HG02973 (cell line): ENCODE measurements at regions not wholly inside any gene's neighbourhood (a gene's known extent, or its start where the extent isn't known, plus 50 kb on each side); places are given as distances from the start of the nearest gene placed in this dataset.

Source experiments
- ATAC-seq: cut with Tn5 transposase; IDR thresholded peaks from one replicate; pipeline ENCODE4 v1.9.1; 2021; ENCODE audit warnings: moderate library complexity; ENCODE audit not compliant: unreplicated experiment

DNA sequence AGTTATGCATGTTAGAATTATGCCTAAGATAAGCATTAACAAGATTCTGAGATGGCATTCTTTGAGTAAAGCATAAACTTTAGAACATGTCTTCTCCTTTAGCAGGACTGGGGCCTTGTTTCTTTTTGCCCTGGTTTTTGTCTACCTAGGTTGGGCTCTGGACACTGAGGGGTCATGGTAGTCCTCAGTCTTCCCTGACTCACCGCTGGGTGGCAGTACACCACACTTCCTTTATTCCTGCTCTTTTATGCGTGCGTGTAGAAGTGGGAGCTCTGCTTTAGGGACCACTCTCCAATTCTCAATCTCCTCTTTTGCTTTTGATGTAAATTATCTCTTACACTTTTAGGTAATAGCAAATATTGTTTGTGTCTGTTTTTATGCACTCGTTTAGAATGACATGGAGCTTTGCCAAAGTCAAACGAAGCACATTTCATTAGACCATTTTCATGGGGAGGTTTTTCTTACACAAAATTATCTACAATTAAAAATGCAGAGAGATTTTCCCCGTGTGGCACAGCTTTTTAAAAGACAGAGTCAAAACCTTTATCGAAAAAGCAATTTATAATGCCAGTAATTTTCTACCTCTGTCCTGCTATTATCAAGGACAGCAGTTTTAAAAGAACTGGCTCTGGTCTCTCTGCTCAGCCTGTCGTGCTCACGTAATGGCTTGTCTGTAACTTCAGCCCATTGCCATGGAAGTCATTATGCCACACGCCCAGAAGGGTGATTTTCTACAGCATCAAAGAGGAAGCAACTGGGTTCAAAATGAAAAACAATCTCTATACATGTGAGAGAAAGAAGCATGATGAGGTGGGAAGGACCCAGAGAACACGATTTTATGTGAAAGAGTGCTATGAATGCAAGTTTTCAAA is 413.9 kb downstream of the COG6 start:
- no peak for ATAC-seq

DNA sequence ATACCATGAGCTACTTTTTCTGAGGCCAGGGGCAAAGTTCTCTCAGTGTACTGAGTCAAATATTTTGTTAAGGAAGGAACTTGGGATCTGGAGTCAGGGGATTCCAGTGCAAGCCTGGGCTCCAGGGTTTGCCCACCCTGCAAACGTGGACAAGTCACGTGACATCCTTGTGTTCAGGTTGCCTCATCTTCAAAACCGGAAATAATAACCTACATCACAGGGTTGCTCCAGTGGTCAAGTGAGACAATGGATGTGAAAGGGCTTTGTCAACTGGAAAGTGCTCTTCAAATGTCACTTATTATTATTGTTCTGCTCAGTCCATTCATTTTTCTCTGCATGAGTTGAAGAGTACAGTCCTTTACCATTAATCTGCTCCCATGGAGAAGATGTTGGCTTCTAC is 414.9 kb downstream of the COG6 start:
- ATAC-seq: no peak

- no peak for ATAC-seq
Measured at GRCh38 chr13:40072663-40073120, 417.2 kb downstream of the COG6 start.

- ATAC-seq: no peak
Measured at GRCh38 chr13:40074338-40074737, 418.9 kb downstream of the COG6 start.

DNA sequence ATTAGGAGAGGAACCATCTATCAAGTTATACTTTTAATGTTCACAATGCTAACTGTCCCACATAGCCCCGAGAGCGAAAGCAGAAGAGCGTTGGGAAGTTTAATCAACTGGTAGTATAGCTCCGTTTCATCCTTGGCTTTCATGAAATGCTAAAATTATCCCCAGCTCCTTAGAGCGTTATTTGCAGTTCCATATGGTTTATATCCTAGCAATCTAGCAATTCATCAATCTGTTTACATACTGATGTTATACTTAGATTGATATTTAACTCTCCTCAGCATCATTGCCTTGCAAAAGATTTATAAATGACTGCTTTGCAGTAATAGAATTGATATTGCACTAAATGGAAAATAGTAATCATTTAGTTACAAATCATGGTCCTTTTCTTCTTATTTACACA is 419.8 kb downstream of the COG6 start:
- ATAC-seq: no peak

DNA sequence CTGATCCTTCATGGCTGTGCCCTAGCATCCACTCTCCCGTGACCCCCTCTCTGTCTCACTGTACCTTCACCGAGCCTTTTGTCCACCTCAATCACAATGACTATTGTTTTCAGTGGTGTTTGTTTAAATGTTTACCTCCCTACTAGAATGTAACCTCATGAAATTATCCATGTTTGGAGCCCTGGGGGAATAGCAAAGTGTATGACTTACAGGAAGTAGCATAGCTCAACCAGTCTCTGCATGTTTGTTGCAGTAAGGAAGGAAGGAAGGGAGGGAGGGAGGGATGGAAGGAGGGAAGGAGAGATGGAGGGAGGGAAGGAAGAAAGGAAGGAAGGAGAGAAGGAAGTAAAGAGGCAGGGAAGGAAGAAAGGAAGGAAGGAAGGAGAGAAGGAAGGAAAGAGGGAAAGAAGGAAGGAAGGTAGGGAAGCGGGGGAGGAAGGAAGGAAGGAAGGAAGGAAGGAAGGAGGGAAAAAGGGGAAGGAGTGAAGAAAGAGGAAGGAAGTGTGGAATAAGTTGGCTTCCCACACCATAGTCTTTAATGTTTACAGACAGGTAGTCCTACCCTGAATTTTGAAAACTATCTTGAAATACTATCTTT is 421.4 kb downstream of the COG6 start:
- ATAC-seq: no peak

DNA sequence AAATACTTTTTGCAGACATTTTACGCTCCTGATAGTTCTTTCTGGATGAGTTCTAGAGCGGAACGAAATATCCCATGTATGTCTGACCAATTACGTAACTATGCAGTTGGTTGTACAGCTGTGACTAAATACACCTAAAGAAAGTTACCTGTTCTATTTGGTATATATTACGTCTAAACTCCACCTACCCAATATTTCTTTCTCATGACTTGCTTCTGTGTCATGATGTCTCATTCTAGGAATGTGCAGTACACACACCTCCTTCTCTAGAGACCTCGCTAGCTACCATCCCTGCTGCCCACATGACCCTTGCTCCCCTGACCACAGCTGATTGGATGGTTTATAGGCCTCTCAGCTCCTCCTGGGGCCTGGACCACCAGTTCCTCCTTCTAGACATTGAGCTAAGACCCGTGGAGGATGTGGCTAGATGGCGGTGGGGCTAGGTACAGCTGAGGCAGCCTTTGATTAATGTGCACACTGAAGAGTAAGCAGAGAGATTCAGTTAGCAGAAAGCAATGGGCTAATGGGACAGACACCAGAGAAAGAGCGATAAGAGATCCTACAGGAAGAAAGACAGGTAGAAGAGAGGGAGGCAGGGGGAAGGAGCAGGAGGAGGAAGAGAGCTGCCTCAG is 422.1 kb downstream of the COG6 start:
- ATAC-seq: no peak

- ATAC-seq: no peak
Measured at GRCh38 chr13:40079721-40080120, 424.3 kb downstream of the COG6 start.

DNA sequence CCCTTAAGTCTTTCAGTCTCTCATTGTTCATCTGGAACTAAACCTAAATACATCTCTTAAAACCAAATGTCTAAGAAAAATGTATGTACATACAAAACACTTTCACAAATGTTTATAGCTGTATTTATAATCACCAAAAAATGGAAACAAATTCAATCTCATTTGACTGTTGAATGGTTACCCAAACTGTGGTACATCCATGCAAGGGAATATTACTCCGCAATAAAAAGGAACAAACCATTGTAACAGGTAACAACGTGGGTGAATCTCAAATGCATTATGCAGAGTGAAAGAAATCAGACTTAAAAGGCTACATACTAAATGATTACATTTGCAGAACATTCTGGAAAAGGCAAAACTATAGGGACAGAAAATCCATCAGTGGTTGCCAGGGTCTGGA is 425.2 kb downstream of the COG6 start:
- ATAC-seq: no peak

- no peak for ATAC-seq
Measured at GRCh38 chr13:40082639-40083038, 427.2 kb downstream of the COG6 start.

DNA sequence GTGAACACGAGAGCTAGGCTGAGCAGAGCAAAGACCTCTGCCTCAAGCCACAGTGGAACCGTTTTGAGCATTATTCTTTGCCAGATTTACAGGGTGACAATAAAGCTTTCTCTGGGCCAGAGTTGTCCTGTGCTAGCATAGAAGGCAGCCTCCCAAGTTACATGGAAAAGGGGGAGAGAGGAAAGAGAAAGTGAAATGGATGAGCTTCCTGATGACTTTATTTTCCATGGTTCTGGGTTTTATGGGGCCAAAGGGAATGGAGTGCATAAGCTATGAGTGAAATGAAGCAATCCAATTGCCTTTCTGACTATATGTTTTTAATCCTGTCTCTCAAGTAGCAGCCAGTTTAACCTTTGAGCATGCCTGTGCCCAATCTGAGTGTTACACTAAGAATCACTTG is 428.4 kb downstream of the COG6 start:
- ATAC-seq: no peak

GRCh38 chr13:40084934-40085333 is 429.5 kb downstream of the COG6 start:
- no peak for ATAC-seq

DNA sequence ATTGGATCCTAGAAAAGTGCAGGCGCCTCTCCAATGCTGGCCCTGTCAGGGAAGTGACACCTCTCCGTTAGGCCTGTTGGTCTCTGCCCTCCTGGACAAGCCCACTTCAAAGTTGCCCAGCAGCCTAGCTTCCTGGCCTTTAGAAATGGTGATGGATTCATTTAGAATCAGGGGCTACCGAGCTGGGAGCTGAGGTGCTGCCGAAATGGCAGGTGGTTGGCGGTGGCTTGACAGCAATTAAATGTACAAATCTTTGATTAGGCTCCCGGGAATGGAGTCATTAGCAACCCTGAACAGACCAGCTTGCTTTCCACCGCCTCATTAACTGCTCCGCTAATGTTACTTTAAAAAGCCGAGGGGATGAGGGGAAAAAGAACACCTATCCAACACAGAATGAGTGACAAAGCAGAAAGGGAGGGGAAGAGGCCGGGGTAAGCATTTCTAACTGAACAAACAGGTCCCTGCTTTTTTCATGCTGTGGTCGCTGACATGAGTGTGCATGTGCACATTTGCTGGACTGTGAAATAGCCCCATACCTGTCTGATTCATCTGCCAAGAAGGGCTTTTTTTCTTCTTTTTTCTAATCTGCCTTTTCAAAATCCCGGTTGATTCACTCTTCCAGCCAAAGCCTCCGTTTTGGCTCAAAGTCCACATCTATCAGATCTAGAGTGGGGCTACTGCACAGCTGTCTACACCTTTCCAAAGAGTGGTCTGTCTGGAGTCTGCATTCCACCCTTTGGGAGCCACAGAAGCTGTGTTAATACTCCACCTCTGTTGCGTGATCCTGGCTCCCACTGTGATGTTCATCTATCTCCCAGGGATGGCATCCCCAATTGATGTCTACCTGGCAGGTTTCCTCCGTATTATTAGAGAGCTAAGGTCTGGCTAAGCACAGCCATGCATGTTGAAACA is 431.9 kb downstream of the COG6 start:
- ATAC-seq: no peak

- no peak for ATAC-seq
Measured at GRCh38 chr13:40094056-40094455, 438.6 kb downstream of the COG6 start.

DNA sequence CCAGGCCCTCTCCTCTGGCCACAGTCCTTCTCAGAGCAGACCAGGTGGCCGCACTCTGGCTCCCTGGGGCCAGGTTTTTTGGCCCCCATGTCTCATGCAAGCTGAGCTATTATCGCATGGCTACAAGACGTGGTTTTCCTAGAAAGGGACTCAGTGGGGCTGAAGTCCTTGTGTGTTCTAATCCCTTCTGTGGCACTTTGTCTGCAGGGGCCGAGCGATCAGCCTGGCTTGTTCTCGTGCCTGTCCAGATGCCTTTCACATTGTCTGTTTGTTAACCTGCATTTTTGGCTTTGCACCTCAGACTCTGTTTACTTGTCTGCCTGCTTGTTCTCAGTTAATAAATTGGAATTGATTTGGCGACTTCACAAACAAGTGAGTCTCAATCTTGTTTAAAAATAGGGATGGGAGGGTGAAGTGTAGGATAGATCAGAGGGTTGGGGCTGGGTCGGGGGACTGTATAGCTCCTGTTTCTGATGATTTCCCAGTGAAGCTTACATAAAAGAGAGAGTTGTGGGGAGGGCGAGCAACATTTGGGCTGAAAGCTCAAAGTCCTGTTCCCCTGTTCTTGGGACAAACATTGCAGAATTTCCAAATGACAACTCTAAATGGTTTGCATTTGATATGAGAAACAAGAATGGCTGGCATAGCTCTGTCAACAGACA is 440.4 kb downstream of the COG6 start:
- no peak for ATAC-seq

DNA sequence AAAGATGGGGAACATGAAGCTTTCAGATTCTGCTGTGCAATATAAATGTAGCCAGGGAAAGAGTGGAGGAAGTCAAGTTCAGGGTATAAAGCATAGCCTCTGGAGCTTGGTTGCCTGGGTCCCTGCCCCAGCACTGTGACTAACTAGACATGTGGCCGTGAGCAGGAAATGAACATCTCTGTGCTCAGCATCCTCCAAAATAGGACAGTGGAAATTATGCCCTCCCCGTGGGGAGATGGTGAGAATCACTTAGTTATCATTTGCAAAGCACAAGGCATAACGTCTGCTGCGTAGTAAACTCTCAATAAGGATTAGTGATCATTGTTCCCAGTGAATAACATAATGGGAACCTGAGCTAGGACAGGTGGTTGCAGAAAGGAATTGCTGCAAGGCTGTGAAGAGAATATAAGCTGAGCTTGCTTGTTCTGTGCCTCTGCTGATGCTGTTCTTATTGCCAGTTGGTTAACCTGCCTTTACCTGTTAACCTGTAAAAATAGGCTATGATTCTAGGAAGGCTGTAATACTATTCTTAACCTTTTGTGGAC is 441.0 kb downstream of the COG6 start:
- ATAC-seq: no peak

GRCh38 chr13:40098246-40098645 is 442.8 kb downstream of the COG6 start:
- ATAC-seq: no peak

- peak; percentile 82 for ATAC-seq
Measured at GRCh38 chr13:40101708-40102359, 446.4 kb downstream of the COG6 start.

GRCh38 chr13:40102360-40102727 is 446.9 kb downstream of the COG6 start:
- no peak for ATAC-seq

DNA sequence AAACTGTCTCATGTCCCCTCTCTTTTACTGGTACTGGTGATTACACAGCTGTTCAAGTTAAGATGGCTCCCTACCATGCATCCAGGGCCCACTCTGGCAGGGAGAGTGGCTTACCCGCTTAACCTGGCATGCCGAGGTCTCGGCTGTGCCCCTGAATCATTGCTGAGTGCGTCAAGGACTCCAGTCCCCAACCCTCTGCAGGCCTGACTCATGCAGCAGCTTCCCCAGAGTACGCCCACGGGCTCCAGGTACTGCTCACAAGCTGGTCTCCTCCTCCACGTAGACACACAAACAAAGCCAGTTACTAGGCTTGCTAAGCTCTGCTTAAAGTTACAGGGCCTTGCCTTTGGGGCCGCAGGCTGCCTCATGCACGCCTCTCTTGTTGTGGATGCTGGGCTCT is 447.4 kb downstream of the COG6 start:
- no peak for ATAC-seq
